ENCODE measurements at regions not wholly inside any gene's neighbourhood (a gene's known extent, or its start where the extent isn't known, plus 50 kb on each side); places are given as distances from the start of the nearest gene placed in this dataset.

- TF ChIP-seq POLR2AphosphoS5 (IDR thresholded peaks at IDR 0.05; ENCODE audit: low read depth, low read length), result no peak
- no peak for TF ChIP-seq SIN3A (IDR thresholded peaks at IDR 0.05; ENCODE audit: borderline replicate concordance, insufficient read depth, low read length)
- no peak for TF ChIP-seq FOXP2 (optimal IDR thresholded peaks at IDR 0.05; ENCODE audit: borderline replicate concordance, extremely low read depth, extremely low read length, insufficient read depth)
- no peak for TF ChIP-seq REST (IDR thresholded peaks at IDR 0.05; ENCODE audit: insufficient read depth in 1 of 2, low read depth in 2 of 2, low read length in 2 of 2)
- no peak for TF ChIP-seq TAF1 (IDR thresholded peaks at IDR 0.05; ENCODE audit: borderline replicate concordance, insufficient read depth, low read length)
Observed at GRCh38 chr18:72324677-72325076, 219.5 kb downstream of the CBLN2 start.

GRCh38 chr18:72316497-72316896 is 227.6 kb downstream of the CBLN2 start:
- TF ChIP-seq POLR2AphosphoS5 (IDR thresholded peaks at IDR 0.05; ENCODE audit: low read depth, low read length), result no peak
- TF ChIP-seq TAF1 (IDR thresholded peaks at IDR 0.05; ENCODE audit: borderline replicate concordance, insufficient read depth, low read length), result no peak
- TF ChIP-seq FOXP2 (optimal IDR thresholded peaks at IDR 0.05; ENCODE audit: borderline replicate concordance, extremely low read depth, extremely low read length, insufficient read depth), result no peak
- no peak for TF ChIP-seq SIN3A (IDR thresholded peaks at IDR 0.05; ENCODE audit: borderline replicate concordance, insufficient read depth, low read length)
- no peak for TF ChIP-seq REST (IDR thresholded peaks at IDR 0.05; ENCODE audit: insufficient read depth in 1 of 2, low read depth in 2 of 2, low read length in 2 of 2)

- TF ChIP-seq REST (IDR thresholded peaks at IDR 0.05; ENCODE audit: insufficient read depth in 1 of 2, low read depth in 2 of 2, low read length in 2 of 2) (no peak), FOXP2 (optimal IDR thresholded peaks at IDR 0.05; ENCODE audit: borderline replicate concordance, extremely low read depth, extremely low read length, insufficient read depth) (no peak), TAF1 (IDR thresholded peaks at IDR 0.05; ENCODE audit: borderline replicate concordance, insufficient read depth, low read length) (no peak), SIN3A (IDR thresholded peaks at IDR 0.05; ENCODE audit: borderline replicate concordance, insufficient read depth, low read length) (no peak), POLR2AphosphoS5 (IDR thresholded peaks at IDR 0.05; ENCODE audit: low read depth, low read length) (no peak)
Observed at GRCh38 chr18:72283148-72283925, 260.8 kb downstream of the CBLN2 start.

GRCh38 chr18:72273025-72273424 is 271.1 kb downstream of the CBLN2 start:
- no peak for TF ChIP-seq TAF1 (IDR thresholded peaks at IDR 0.05; ENCODE audit: borderline replicate concordance, insufficient read depth, low read length)
- TF ChIP-seq REST (IDR thresholded peaks at IDR 0.05; ENCODE audit: insufficient read depth in 1 of 2, low read depth in 2 of 2, low read length in 2 of 2), result no peak
- no peak for TF ChIP-seq POLR2AphosphoS5 (IDR thresholded peaks at IDR 0.05; ENCODE audit: low read depth, low read length)
- no peak for TF ChIP-seq SIN3A (IDR thresholded peaks at IDR 0.05; ENCODE audit: borderline replicate concordance, insufficient read depth, low read length)
- TF ChIP-seq FOXP2 (optimal IDR thresholded peaks at IDR 0.05; ENCODE audit: borderline replicate concordance, extremely low read depth, extremely low read length, insufficient read depth), result no peak

All from PFSK-1 (cell line).